HepG2 (cell line): ENCODE measurements at regions not wholly inside any gene's neighbourhood (a gene's known extent, or its start where the extent isn't known, plus 50 kb on each side); places are given as distances from the start of the nearest gene placed in this dataset.

Source experiments
- ATAC-seq: fragments of 200-7000 bp; cut with Tn5 transposase; 3 replicates; pipeline ENCODE4 v1.9.1; 2020; ENCODE audit warnings: mild to moderate bottlenecking, moderate library complexity
- BruUV-seq: library from RNA; stranded (reverse); fragments of 400-500 nt; replicated peaks from 2 replicates; lab custom pipeline; 2021; lab: Mats Ljungman, UMichigan
- CTCF ChIA-PET: fragments of 300-600 bp; formaldehyde crosslinking; extraction: SDS; loops from one replicate; lab custom pipeline; 2021; ENCODE audit warnings: low total read pairs, inconsistent platforms, low intra/inter-chr PET ratio; lab: Yijun Ruan, JAX
- POLR2A ChIA-PET: fragments of 350-600 bp; sonication (Branson Sonifier 250); formaldehyde crosslinking; loops from one replicate; lab custom pipeline; 2020; ENCODE audit warnings: antibody characterized with exemption, inconsistent platforms; lab: Yijun Ruan, JAX
- DNase-seq: peaks from one replicate; pipeline ENCODE4 v3.0.0-alpha.2; 2015; ENCODE audit warnings: low spot score
- FAIRE-seq: peaks from 3 replicates; lab custom pipeline; 2011; peaks lifted over from hg19 to GRCh38; lab: Jason Lieb, UNC
- H2AFZ ChIP-seq: one replicate; pipeline ENCODE4 v1.6.1; 2011; ENCODE audit warnings: low read length, inconsistent platforms
- H3K27ac ChIP-seq: fragments of 300-600 bp; 3 replicates; pipeline ENCODE4 v1.8.0; 2011; ENCODE audit warnings: mixed run types, mild to moderate bottlenecking, mixed read lengths, low read length, inconsistent platforms; ENCODE audit not compliant: insufficient read depth; ENCODE audit errors: extremely low read length
- H3K27me3 ChIP-seq, 2 experiments: fragments of 200-600 bp in 1 of 2; 2 replicates in 1 of 2; 3 replicates in 1 of 2; pipeline versions ENCODE4 v1.6.0 to v1.8.0; 2011; ENCODE audit warnings: low read length in 2 of 2, mild to moderate bottlenecking in 2 of 2, moderate library complexity in 2 of 2, inconsistent platforms in 1 of 2; ENCODE audit not compliant: insufficient read depth in 2 of 2, control insufficient read depth in 1 of 2
- H3K36me3 ChIP-seq, 2 experiments: fragments of 200-600 bp in 1 of 2; replicated peaks in 1 of 2; 2 replicates in 1 of 2; 3 replicates in 1 of 2; pipeline versions ENCODE4 v1.5.1 to v1.8.0; 2011; ENCODE audit warnings: low read length in 2 of 2, inconsistent platforms in 1 of 2; ENCODE audit not compliant: insufficient read depth in 2 of 2, control insufficient read depth in 1 of 2
- H3K4me1 ChIP-seq: 2 replicates; pipeline ENCODE4 v1.5.1; 2012; ENCODE audit warnings: low read length, inconsistent platforms; ENCODE audit not compliant: insufficient read depth
- H3K4me2 ChIP-seq: 2 replicates; pipeline ENCODE4 v1.6.0; 2011; ENCODE audit warnings: low read depth, low read length, inconsistent platforms
- H3K4me3 ChIP-seq, 3 experiments: fragments of 200-600 bp in 1 of 3; sonication (generic), shearing (Covaris generic) in 1 of 3; replicated peaks in 1 of 3; 2 replicates each; pipeline ENCODE4 v1.5.1; 2011 to 2016; ENCODE audit warnings: low read length in 3 of 3, inconsistent platforms in 2 of 3, low read depth in 2 of 3, mild to moderate bottlenecking in 2 of 3, control low read depth in 1 of 3, mixed read lengths in 1 of 3; ENCODE audit not compliant: insufficient read depth in 1 of 3
- H3K79me2 ChIP-seq: one replicate; pipeline ENCODE4 v1.6.1; 2011; ENCODE audit warnings: low read length, inconsistent platforms; ENCODE audit not compliant: insufficient read depth
- H3K9ac ChIP-seq: 2 replicates; pipeline ENCODE4 v1.6.0; 2011; ENCODE audit warnings: mild to moderate bottlenecking, low read depth, low read length, inconsistent platforms; ENCODE audit not compliant: insufficient read depth
- H3K9me3 ChIP-seq: 2 replicates; pipeline ENCODE4 v1.5.1; 2012; ENCODE audit warnings: mild to moderate bottlenecking, low read length
- H4K20me1 ChIP-seq: 2 replicates; pipeline ENCODE4 v1.6.0; 2011; ENCODE audit warnings: inconsistent platforms, mild to moderate bottlenecking, low read length, moderate library complexity; ENCODE audit not compliant: insufficient read depth
- ATRX ChIP-seq: sonication (generic); formaldehyde crosslinking; IDR thresholded peaks from 2 replicates; pipeline ENCODE4 v1.4.0; 2020; ENCODE audit warnings: missing genetic modification reagents, borderline replicate concordance
- HNF4G ChIP-seq, 2 experiments: sonication (generic) in 1 of 2; formaldehyde crosslinking in 1 of 2; IDR thresholded peaks; 2 replicates each; pipeline versions ENCODE4 v1.4.0 to v1.6.1; 2011 to 2020; ENCODE audit warnings: borderline replicate concordance in 2 of 2, low read depth in 2 of 2, mild to moderate bottlenecking in 2 of 2, low read length in 1 of 2, missing genetic modification reagents in 1 of 2, moderate library complexity in 1 of 2
- NPAS2 ChIP-seq: sonication (generic); formaldehyde crosslinking; IDR thresholded peaks from 2 replicates; pipeline ENCODE4 v1.8.0; 2022; ENCODE audit warnings: mild to moderate bottlenecking, missing genetic modification reagents, borderline replicate concordance
- RXRA ChIP-seq: sonication (generic); formaldehyde crosslinking; IDR thresholded peaks from 2 replicates; pipeline ENCODE4 v1.5.1; 2020; ENCODE audit warnings: missing genetic modification reagents
- ZBTB8A ChIP-seq: sonication (generic); formaldehyde crosslinking; IDR thresholded peaks from 2 replicates; pipeline ENCODE4 v1.4.0; 2020; ENCODE audit warnings: mild to moderate bottlenecking, low read depth, missing genetic modification reagents, borderline replicate concordance
- ZNF121 ChIP-seq: sonication (generic); formaldehyde crosslinking; IDR thresholded peaks from 2 replicates; pipeline ENCODE4 v1.5.0; 2020; ENCODE audit warnings: mild to moderate bottlenecking, missing genetic modification reagents
- ZNF136 ChIP-seq: sonication (generic); formaldehyde crosslinking; IDR thresholded peaks from 2 replicates; pipeline ENCODE4 v1.8.1; 2022; ENCODE audit warnings: low read depth, mild to moderate bottlenecking, moderate library complexity, missing genetic modification reagents
- ZNF180 ChIP-seq: sonication (generic); formaldehyde crosslinking; IDR thresholded peaks from 2 replicates; pipeline ENCODE4 v1.4.0; 2020; ENCODE audit warnings: low read depth, missing genetic modification reagents, borderline replicate concordance
- ZNF343 ChIP-seq: sonication (generic); formaldehyde crosslinking; IDR thresholded peaks from 2 replicates; pipeline ENCODE4 v1.4.0; 2020; ENCODE audit warnings: mild to moderate bottlenecking, missing genetic modification reagents
- WGBS: methylation state at CpG from one replicate; pipeline ENCODE4 v1.1.6; 2017; ENCODE audit warnings: low lambda C conversion rate; 5-methylcytosine and 5-hydroxymethylcytosine counted together
- in situ Hi-C: cut with HindIII; loops from 2 replicates; pipeline ENCODE4 v1.10.0; 2017; ENCODE audit warnings: low pct_unique_long_range_greater_than_20kb; ENCODE audit not compliant: extremely low pct_ligation_motif_present
- intact Hi-C: fragments of 100-400 bp; cut with micrococcal nuclease; formaldehyde crosslinking; loops from one replicate; pipeline ENCODE4 v1.10.0; 2022; ENCODE audit not compliant: unreplicated experiment

GRCh38 chr10:130428936-130429335 is 292.7 kb downstream of the GLRX3 start:
- Histone ChIP-seq H3K36me3 (no peaks in the 10 kb centered on the region), H4K20me1 (no peaks in the 10 kb centered on the region), H3K9ac (no peak overlapping the region)
- intact Hi-C loops (no loop called here), in situ Hi-C loops (no loop called here)
- CTCF ChIA-PET: no interaction called here
- no peak for TF ChIP-seq ATRX (CRISPR knock-in tag)
- TF ChIP-seq RXRA: no peak
- TF ChIP-seq ZNF343: no peak
- TF ChIP-seq, all 625 proteins: peak for 0
- no peak for FAIRE-seq
- H3K4me3 ChIP-seq: no peak overlapping the region
- 13% methylated on average over 6 of the region's 6 CpGs for WGBS
- no peaks in the 10 kb centered on the region for H3K79me2 ChIP-seq
- no peak overlapping the region for H3K27ac ChIP-seq
- POLR2A ChIA-PET: no interaction called here
- no TSS peak for BruUV-seq
- no peaks in the 10 kb centered on the region for H3K27me3 ChIP-seq
- H3K4me1 ChIP-seq: no peaks in the 10 kb centered on the region
- no peak overlapping the region for H3K4me2 ChIP-seq
- H2AFZ ChIP-seq: no peak overlapping the region
- ATAC-seq: no peak
- DNase-seq: no peak
- peaks cover 70% of the 10 kb centered on the region for H3K9me3 ChIP-seq

GRCh38 chr10:130429809-130430208 is 293.6 kb downstream of the GLRX3 start:
- Histone ChIP-seq H3K27me3 (no peaks in the 10 kb centered on the region), H3K27ac (no peak overlapping the region), H3K36me3 (no peaks in the 10 kb centered on the region), H3K9me3 (peaks cover 66% of the 10 kb centered on the region), H2AFZ (no peak overlapping the region), H4K20me1 (no peaks in the 10 kb centered on the region), H3K4me1 (no peaks in the 10 kb centered on the region), H3K4me2 (no peak overlapping the region), H3K9ac (no peak overlapping the region), H3K79me2 (no peaks in the 10 kb centered on the region), H3K4me3 (no peak overlapping the region)
- TF ChIP-seq HNF4G (IDR thresholded peaks at IDR 0.05; ENCODE audit: borderline replicate concordance, low read depth, low read length) (no peak), HNF4G (CRISPR knock-in tag; IDR thresholded peaks at IDR 0.05; ENCODE audit: borderline replicate concordance, low read depth) (no peak), NPAS2 (CRISPR knock-in tag) (no peak), ZBTB8A (no peak), ZNF180 (CRISPR knock-in tag) (no peak), ZNF121 (CRISPR knock-in tag) (no peak), ZNF136 (CRISPR knock-in tag) (no peak)
- FAIRE-seq: no peak
- no TSS peak for BruUV-seq
- ChIA-PET POLR2A (no interaction called here), CTCF (no interaction called here)
- no peak for ATAC-seq
- intact Hi-C loops: no loop called here
- WGBS: 0% methylated on average over 1 of the region's 4 CpGs
- no peak for DNase-seq
- in situ Hi-C loops: no loop called here
